Progenitor cell of endocrine pancreas (in vitro differentiated cells): ENCODE measurements at regions not wholly inside any gene's neighbourhood (a gene's known extent, or its start where the extent isn't known, plus 50 kb on each side); places are given as distances from the start of the nearest gene placed in this dataset.
A peak's percentile ranks its signal among the peaks of the same experiment; 100 is the strongest.

Experiments
- DNase-seq: peaks from one replicate; pipeline ENCODE4 v3.0.0; 2021; ENCODE audit warnings: low spot score; ENCODE audit not compliant: unreplicated experiment
- H3K27ac Mint-ChIP-seq: 2 replicates; pipeline ENCODE4 v1.8.0; 2021; ENCODE audit warnings: mild to moderate bottlenecking, moderate library complexity, mixed read lengths
- H3K27me3 Mint-ChIP-seq: 2 replicates; pipeline ENCODE4 v1.8.0; 2021; ENCODE audit warnings: mixed read lengths
- H3K36me3 Mint-ChIP-seq: 2 replicates; pipeline ENCODE4 v1.8.0; 2022; ENCODE audit warnings: mixed read lengths; ENCODE audit not compliant: insufficient read depth
- H3K4me1 Mint-ChIP-seq: 2 replicates; pipeline ENCODE4 v1.8.0; 2021; ENCODE audit warnings: low read depth, mixed read lengths
- H3K4me3 Mint-ChIP-seq: 2 replicates; pipeline ENCODE4 v1.8.0; 2021; ENCODE audit warnings: low read depth, mild to moderate bottlenecking, moderate library complexity, mixed read lengths
- H3K9me3 Mint-ChIP-seq: 2 replicates; pipeline ENCODE4 v1.8.0; 2021; ENCODE audit warnings: low read depth, mixed read lengths
- CTCF ChIP-seq: fragments of 200-600 bp; sonication (generic); IDR thresholded peaks from one replicate; pipeline ENCODE4 v1.5.0; 2021; ENCODE audit warnings: antibody characterized with exemption, mild to moderate bottlenecking; ENCODE audit not compliant: unreplicated experiment

GRCh38 chr20:43389839-43390626 lies 67.7 kb upstream of the SRSF6 start:
- Mint-ChIP-seq H3K27me3 (peaks cover 15% of the 10 kb centered on the region), H3K4me1 (no peaks in the 10 kb centered on the region), H3K9me3 (no peaks in the 10 kb centered on the region), H3K36me3 (no peaks in the 10 kb centered on the region), H3K4me3 (no peak overlapping the region), H3K27ac (no peak overlapping the region)
- peak; percentile 65 for TF ChIP-seq CTCF
- no peak for DNase-seq

GRCh38 chr20:43389211-43389610 lies 68.5 kb upstream of the SRSF6 start:
- TF ChIP-seq CTCF: no peak
- Mint-ChIP-seq H3K4me3 (no peak overlapping the region), H3K9me3 (no peaks in the 10 kb centered on the region), H3K36me3 (no peaks in the 10 kb centered on the region), H3K27me3 (peaks cover 19% of the 10 kb centered on the region), H3K4me1 (no peaks in the 10 kb centered on the region), H3K27ac (no peak overlapping the region)
- no peak for DNase-seq

- no peaks in the 10 kb centered on the region for H3K9me3 Mint-ChIP-seq
- H3K4me1 Mint-ChIP-seq: no peaks in the 10 kb centered on the region
- no peak overlapping the region for H3K4me3 Mint-ChIP-seq
- H3K36me3 Mint-ChIP-seq: no peaks in the 10 kb centered on the region
- peaks cover 23% of the 10 kb centered on the region for H3K27me3 Mint-ChIP-seq
- H3K27ac Mint-ChIP-seq: no peak overlapping the region
- no peak for TF ChIP-seq CTCF
- no peak for DNase-seq
Measured at GRCh38 chr20:43388268-43389002, 69.3 kb upstream of the SRSF6 start.

- no peak overlapping the region for H3K27ac Mint-ChIP-seq
- no peaks in the 10 kb centered on the region for H3K36me3 Mint-ChIP-seq
- H3K9me3 Mint-ChIP-seq: no peaks in the 10 kb centered on the region
- H3K4me1 Mint-ChIP-seq: no peaks in the 10 kb centered on the region
- no peak for TF ChIP-seq CTCF
- no peak for DNase-seq
- H3K27me3 Mint-ChIP-seq: peaks cover 28% of the 10 kb centered on the region
- H3K4me3 Mint-ChIP-seq: no peak overlapping the region
Measured at GRCh38 chr20:43387737-43388136, 70.0 kb upstream of the SRSF6 start.

GRCh38 chr20:43386878-43387277 lies 70.8 kb upstream of the SRSF6 start:
- Mint-ChIP-seq H3K27ac (no peak overlapping the region), H3K4me3 (no peak overlapping the region), H3K9me3 (no peaks in the 10 kb centered on the region), H3K36me3 (no peaks in the 10 kb centered on the region), H3K27me3 (peaks cover 28% of the 10 kb centered on the region), H3K4me1 (no peaks in the 10 kb centered on the region)
- no peak for TF ChIP-seq CTCF
- DNase-seq: no peak
